ENCODE measurements at regions not wholly inside any gene's neighbourhood (a gene's known extent, or its start where the extent isn't known, plus 50 kb on each side); places are given as distances from the start of the nearest gene placed in this dataset.

DNA sequence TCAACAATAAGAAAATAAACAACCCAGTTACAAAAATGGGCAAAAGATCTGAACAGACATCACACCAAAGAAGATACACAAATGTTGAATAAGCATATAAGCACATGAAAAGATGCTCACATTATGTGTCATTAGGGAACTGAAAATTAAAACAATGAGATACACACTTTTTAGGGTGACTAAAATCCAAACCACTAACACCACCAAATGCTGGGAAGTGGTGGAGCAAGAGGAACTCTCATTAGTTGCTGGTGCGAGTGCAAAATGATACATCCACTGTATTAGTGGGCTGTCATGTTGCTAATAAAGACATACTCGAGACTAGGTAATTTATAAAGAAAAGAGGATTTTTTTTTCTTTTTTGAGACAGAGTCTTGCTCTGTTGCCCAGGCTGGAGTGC lies 329.1 kb downstream of the TMEM38B start:
- TF ChIP-seq, protein P1, sequence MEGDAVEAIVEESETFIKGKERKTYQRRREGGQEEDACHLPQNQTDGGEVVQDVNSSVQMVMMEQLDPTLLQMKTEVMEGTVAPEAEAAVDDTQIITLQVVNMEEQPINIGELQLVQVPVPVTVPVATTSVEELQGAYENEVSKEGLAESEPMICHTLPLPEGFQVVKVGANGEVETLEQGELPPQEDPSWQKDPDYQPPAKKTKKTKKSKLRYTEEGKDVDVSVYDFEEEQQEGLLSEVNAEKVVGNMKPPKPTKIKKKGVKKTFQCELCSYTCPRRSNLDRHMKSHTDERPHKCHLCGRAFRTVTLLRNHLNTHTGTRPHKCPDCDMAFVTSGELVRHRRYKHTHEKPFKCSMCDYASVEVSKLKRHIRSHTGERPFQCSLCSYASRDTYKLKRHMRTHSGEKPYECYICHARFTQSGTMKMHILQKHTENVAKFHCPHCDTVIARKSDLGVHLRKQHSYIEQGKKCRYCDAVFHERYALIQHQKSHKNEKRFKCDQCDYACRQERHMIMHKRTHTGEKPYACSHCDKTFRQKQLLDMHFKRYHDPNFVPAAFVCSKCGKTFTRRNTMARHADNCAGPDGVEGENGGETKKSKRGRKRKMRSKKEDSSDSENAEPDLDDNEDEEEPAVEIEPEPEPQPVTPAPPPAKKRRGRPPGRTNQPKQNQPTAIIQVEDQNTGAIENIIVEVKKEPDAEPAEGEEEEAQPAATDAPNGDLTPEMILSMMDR (IDR thresholded peaks at IDR 0.05): no peak
- no peak for TF ChIP-seq POLR2A (IDR thresholded peaks at IDR 0.05)
